IPS-NIHi11 (cell line): ENCODE measurements at regions not wholly inside any gene's neighbourhood (a gene's known extent, or its start where the extent isn't known, plus 50 kb on each side); places are given as distances from the start of the nearest gene placed in this dataset.
"Not testable (repeated sequence)": the region's sequence is repeated elsewhere in the genome, so short reads cannot be mapped to it uniquely, and the experiment has no call there.

Source experiments
- DNase-seq: peaks from one replicate; pipeline ENCODE4 v3.0.0; 2012; ENCODE audit warnings: mixed read lengths, low spot score

GRCh38 chr10:47711428-47711827 is 52.0 kb downstream of the SYT15B start:
- DNase-seq: not testable (repeated sequence)

GRCh38 chr10:47710443-47710842 is 52.9 kb downstream of the SYT15B start:
- not testable (repeated sequence) for DNase-seq

GRCh38 chr10:47705698-47706414 is 57.5 kb downstream of the SYT15B start:
- not testable (repeated sequence) for DNase-seq

GRCh38 chr10:47701285-47701684 is 62.1 kb downstream of the SYT15B start:
- not testable (repeated sequence) for DNase-seq

GRCh38 chr10:47699854-47700253 is 63.5 kb downstream of the SYT15B start:
- not testable (repeated sequence) for DNase-seq

GRCh38 chr10:47696170-47696569 is 67.2 kb downstream of the SYT15B start:
- DNase-seq: not testable (repeated sequence)

GRCh38 chr10:47695149-47695548 is 68.2 kb downstream of the SYT15B start:
- not testable (repeated sequence) for DNase-seq

- DNase-seq: not testable (repeated sequence)
Observed at GRCh38 chr10:47690304-47690703, 73.1 kb downstream of the SYT15B start.

GRCh38 chr10:47683826-47684475 is 79.4 kb downstream of the SYT15B start:
- DNase-seq: not testable (repeated sequence)

GRCh38 chr10:47681638-47681990 is 81.8 kb downstream of the SYT15B start:
- DNase-seq: not testable (repeated sequence)

GRCh38 chr10:47680848-47681637 is 82.3 kb downstream of the SYT15B start:
- not testable (repeated sequence) for DNase-seq

- DNase-seq: not testable (repeated sequence)
Observed at GRCh38 chr10:47676102-47676501, 87.3 kb downstream of the SYT15B start.

- not testable (repeated sequence) for DNase-seq
Observed at GRCh38 chr10:47675577-47675976, 87.8 kb downstream of the SYT15B start.

GRCh38 chr10:47673128-47673527 is 90.3 kb downstream of the SYT15B start:
- DNase-seq: not testable (repeated sequence)

GRCh38 chr10:47670857-47671256 is 92.5 kb downstream of the SYT15B start:
- DNase-seq: not testable (repeated sequence)

- DNase-seq: not testable (repeated sequence)
Observed at GRCh38 chr10:47661955-47662577, 101.3 kb downstream of the SYT15B start.

- DNase-seq: not testable (repeated sequence)
Observed at GRCh38 chr10:47656732-47657131, 106.7 kb downstream of the SYT15B start.

GRCh38 chr10:47654161-47654560 is 109.2 kb downstream of the SYT15B start:
- DNase-seq: not testable (repeated sequence)

- DNase-seq: not testable (repeated sequence)
Observed at GRCh38 chr10:47648594-47648993, 114.8 kb downstream of the SYT15B start.

GRCh38 chr10:47647523-47648101 is 115.8 kb downstream of the SYT15B start:
- DNase-seq: not testable (repeated sequence)

GRCh38 chr10:47646686-47647273 is 116.6 kb downstream of the SYT15B start:
- DNase-seq: not testable (repeated sequence)
